ENCODE measurements at regions not wholly inside any gene's neighbourhood (a gene's known extent, or its start where the extent isn't known, plus 50 kb on each side); places are given as distances from the start of the nearest gene placed in this dataset.

GRCh38 chr16:75780669-75781068 is 54.4 kb upstream of the CPHXL start:
- TF ChIP-seq GATA3 (IDR thresholded peaks at IDR 0.05; ENCODE audit: low read depth, low read length) (no peak), GATA2 (IDR thresholded peaks at IDR 0.05; ENCODE audit: low read depth, low read length) (no peak)

GRCh38 chr16:75781683-75782343 is 55.5 kb upstream of the CPHXL start:
- TF ChIP-seq GATA2 (IDR thresholded peaks at IDR 0.05; ENCODE audit: low read depth, low read length), result no peak
- no peak for TF ChIP-seq GATA3 (IDR thresholded peaks at IDR 0.05; ENCODE audit: low read depth, low read length)

DNA sequence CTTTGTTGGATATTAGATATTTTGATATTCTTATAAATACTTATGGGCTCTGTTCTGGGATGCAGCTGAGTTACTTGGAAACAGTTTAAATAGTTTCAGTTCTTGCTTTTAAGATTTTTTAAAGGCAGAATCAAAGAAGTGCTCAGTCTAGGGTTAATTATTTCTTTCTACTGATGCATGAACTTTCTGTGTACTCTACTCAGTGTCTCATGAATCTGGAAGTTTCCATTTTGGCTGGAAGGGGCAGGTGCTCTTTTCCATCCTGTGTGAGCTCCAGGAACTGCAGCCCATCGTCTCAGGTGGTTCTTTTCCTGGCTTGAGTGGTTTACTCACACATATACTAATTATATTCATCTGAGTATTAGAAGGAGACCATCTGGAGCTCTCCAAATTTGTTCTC is 61.1 kb upstream of the CPHXL start:
- TF ChIP-seq GATA2 (IDR thresholded peaks at IDR 0.05; ENCODE audit: low read depth, low read length), result no peak
- TF ChIP-seq GATA3 (IDR thresholded peaks at IDR 0.05; ENCODE audit: low read depth, low read length), result no peak

DNA sequence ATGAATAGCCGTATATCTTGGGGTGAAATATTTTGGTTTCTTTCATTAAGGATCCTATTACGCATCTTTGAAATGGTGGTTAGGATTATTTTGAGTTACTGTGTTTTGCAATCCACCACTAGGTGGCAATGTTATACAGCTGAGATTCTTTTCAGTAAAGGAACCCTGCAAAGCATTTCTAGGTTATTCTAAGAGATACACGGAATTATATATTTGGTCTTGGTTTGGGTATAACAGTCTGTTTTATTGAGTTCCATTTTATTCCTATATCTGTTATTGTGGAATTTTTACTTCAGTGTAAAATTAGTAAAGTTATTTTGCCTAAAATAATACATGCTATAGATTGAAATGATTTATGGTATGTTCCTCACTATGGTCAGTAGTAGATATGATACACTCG is 62.9 kb upstream of the CPHXL start:
- TF ChIP-seq GATA3 (IDR thresholded peaks at IDR 0.05; ENCODE audit: low read depth, low read length) (no peak), GATA2 (IDR thresholded peaks at IDR 0.05; ENCODE audit: low read depth, low read length) (no peak)

GRCh38 chr16:75792771-75793492 is 66.6 kb upstream of the CPHXL start:
- TF ChIP-seq GATA2 (IDR thresholded peaks at IDR 0.05; ENCODE audit: low read depth, low read length) (no peak), GATA3 (IDR thresholded peaks at IDR 0.05; ENCODE audit: low read depth, low read length) (no peak)

DNA sequence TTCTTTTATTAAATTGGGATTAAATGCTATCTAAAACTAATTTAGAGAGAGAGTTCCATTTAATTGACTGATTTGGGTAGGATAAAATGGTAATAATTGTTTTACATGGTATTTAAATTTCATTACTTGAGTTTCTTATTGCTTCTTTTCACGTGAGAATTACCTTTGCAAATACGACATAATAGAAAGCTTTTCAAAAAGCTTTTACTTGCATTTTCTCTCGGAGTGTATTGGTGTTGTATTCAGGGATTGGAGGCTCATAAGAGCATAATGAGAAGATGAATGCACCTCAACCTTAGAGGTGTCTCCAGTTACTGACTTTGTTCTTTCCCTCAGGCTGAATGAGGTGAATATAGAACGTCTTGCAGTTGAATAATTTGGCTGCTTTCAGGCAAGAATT is 67.4 kb upstream of the CPHXL start:
- TF ChIP-seq GATA2 (IDR thresholded peaks at IDR 0.05; ENCODE audit: low read depth, low read length) (no peak), GATA3 (IDR thresholded peaks at IDR 0.05; ENCODE audit: low read depth, low read length) (no peak)

GRCh38 chr16:75794426-75794825 is 68.1 kb upstream of the CPHXL start:
- TF ChIP-seq GATA3 (IDR thresholded peaks at IDR 0.05; ENCODE audit: low read depth, low read length), result no peak
- no peak for TF ChIP-seq GATA2 (IDR thresholded peaks at IDR 0.05; ENCODE audit: low read depth, low read length)

DNA sequence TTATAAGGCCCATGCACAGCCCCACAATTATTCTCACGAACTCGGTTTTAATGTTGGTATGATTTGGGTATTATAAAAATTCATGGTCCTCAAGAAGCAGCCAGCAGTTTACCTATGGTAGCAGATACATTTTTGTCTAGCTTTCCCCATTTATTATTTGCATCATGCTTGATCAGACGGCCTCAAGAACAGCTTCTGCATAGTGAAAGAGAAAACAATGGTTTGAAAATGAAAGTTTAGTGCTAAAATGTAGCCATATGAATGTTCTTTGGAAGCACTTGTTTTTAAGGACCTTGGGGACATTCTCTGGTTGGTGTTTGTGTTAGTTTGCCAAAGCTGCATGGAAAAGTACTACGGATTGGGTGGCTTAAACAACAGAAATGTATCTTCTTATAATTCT is 72.4 kb upstream of the CPHXL start:
- no peak for TF ChIP-seq GATA3 (IDR thresholded peaks at IDR 0.05; ENCODE audit: low read depth, low read length)

GRCh38 chr16:75801307-75801706 is 75.0 kb upstream of the CPHXL start:
- TF ChIP-seq GATA2 (IDR thresholded peaks at IDR 0.05; ENCODE audit: low read depth, low read length) (no peak), GATA3 (IDR thresholded peaks at IDR 0.05; ENCODE audit: low read depth, low read length) (no peak)

DNA sequence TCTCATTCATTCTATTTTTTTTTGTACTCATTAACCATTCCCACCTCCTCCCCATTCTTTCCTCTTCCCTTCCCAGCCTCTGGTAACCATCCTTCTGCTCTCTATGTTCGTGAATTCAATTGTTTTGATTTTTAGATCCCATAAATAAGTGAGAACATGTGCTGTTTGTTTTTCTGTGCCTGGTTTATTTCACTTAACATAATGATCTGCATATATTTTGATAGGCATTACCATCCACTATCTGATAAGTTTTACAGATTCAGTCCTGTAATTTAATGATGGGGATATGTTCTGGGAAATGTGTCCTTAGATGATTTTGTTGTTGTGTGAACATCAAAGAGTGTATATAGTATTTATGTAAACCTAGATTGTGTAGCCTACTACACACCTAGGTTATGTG is 77.5 kb upstream of the CPHXL start:
- no peak for TF ChIP-seq GATA2 (IDR thresholded peaks at IDR 0.05; ENCODE audit: low read depth, low read length)
- TF ChIP-seq GATA3 (IDR thresholded peaks at IDR 0.05; ENCODE audit: low read depth, low read length), result peak; percentile 33; the same call in 1 of the 2 replicates

DNA sequence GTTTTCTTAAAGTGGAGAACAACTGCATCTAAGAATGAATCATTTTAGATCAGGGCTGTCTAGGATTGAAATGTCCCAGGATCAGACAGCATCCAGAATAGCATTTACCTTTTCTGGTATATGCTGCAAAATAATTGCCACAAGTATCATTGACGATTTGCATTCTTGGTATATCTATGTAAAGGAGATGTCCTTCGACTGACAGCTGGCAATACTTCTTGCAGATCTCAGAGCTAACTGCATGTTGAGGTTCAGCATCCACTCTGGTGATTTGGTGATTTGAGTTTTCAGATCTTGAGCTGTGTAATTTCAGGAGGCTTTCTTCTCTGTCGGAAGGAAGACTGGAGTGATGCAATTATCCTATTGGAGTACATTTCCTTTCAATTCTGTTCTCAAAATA is 78.1 kb upstream of the CPHXL start:
- TF ChIP-seq GATA3 (IDR thresholded peaks at IDR 0.05; ENCODE audit: low read depth, low read length) (no peak), GATA2 (IDR thresholded peaks at IDR 0.05; ENCODE audit: low read depth, low read length) (no peak)

- TF ChIP-seq GATA2 (IDR thresholded peaks at IDR 0.05; ENCODE audit: low read depth, low read length), result no peak
- TF ChIP-seq GATA3 (IDR thresholded peaks at IDR 0.05; ENCODE audit: low read depth, low read length), result no peak
Measured at GRCh38 chr16:75805946-75806345, 79.7 kb upstream of the CPHXL start.

- TF ChIP-seq GATA3 (IDR thresholded peaks at IDR 0.05; ENCODE audit: low read depth, low read length), result no peak
- no peak for TF ChIP-seq GATA2 (IDR thresholded peaks at IDR 0.05; ENCODE audit: low read depth, low read length)
Measured at GRCh38 chr16:75806487-75806886, 80.2 kb upstream of the CPHXL start.

- TF ChIP-seq GATA3 (IDR thresholded peaks at IDR 0.05; ENCODE audit: low read depth, low read length) (no peak), GATA2 (IDR thresholded peaks at IDR 0.05; ENCODE audit: low read depth, low read length) (no peak)
Measured at GRCh38 chr16:75810342-75810741, 84.1 kb upstream of the CPHXL start.

GRCh38 chr16:75811020-75811634 is 84.8 kb upstream of the CPHXL start:
- TF ChIP-seq GATA3 (IDR thresholded peaks at IDR 0.05; ENCODE audit: low read depth, low read length), result no peak
- no peak for TF ChIP-seq GATA2 (IDR thresholded peaks at IDR 0.05; ENCODE audit: low read depth, low read length)
